HG03575 (cell line): ENCODE measurements at regions not wholly inside any gene's neighbourhood (a gene's known extent, or its start where the extent isn't known, plus 50 kb on each side); places are given as distances from the start of the nearest gene placed in this dataset.

Source experiments
- ATAC-seq: cut with Tn5 transposase; IDR thresholded peaks from one replicate; pipeline ENCODE4 v1.9.1; 2021; ENCODE audit not compliant: unreplicated experiment, insufficient number of reproducible peaks, low FRiP score; ENCODE audit errors: extremely low read depth

DNA sequence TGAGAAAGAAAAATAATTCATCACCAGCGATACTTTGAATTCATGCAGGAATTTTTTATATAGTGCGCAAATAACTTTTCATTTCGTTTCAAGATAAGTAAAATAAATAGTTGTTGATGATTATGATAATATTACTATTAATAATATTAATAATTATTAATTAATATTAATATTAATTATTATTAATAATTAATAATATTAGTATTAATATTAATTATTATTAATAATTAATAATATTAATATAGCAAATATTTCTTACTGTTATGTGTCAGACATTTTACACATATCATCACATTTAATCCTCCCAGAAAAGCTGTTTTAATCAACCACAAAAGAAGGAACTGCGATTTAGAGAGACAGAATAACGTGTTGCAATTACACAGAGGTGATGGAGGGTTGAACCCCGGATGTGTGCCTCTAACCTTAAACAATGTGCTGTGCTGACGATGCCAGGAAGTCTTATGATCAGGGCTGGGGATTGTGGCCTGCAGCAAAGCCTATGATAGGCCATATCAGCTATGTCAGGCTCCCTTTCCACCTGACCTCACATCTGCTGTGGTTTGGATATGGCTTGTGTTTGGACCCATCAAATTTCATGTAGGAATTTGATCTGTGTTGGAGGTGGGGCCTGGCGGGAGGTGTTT, 263.5 kb upstream of the NR2F2 start:
- no peak for ATAC-seq

DNA sequence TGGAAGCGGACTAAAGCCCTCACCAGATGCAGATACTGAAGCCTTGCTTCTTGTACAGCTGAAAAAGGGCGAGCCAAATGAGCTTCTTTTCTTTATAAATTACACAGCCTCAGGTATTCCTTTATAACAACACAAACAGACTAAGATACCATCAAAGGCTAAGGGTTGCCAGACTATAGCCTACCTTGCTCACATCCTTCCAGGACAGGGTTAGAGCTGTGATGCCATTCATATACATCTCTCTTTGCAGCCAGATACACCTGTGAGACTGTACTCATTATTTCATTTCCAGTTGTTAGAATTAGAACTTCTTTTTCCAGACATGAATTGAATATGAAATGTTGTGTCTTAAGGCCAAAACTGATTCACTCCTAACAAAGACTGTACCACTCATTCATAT, 262.8 kb upstream of the NR2F2 start:
- ATAC-seq = no peak

DNA sequence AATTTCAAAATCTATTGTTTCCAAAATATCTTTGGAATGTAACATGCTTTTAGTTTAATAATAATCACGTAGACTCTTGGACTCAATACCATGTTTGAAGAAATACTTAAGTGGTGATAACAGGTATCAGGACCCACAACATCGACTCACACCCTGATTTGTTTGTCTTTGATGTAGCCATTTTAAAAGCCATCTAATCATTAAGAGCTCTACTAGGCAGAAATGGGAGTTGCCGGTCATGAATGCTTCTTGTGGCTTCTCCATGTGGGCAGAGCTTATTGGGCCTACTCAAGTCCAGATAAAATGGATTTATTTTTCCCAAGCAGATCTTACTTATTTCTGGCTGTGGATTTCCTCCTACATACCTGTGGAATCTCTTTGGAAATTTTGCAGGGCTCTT, 261.6 kb upstream of the NR2F2 start:
- no peak for ATAC-seq

GRCh38 chr15:96070636-96071035, 259.9 kb upstream of the NR2F2 start:
- ATAC-seq = no peak

DNA sequence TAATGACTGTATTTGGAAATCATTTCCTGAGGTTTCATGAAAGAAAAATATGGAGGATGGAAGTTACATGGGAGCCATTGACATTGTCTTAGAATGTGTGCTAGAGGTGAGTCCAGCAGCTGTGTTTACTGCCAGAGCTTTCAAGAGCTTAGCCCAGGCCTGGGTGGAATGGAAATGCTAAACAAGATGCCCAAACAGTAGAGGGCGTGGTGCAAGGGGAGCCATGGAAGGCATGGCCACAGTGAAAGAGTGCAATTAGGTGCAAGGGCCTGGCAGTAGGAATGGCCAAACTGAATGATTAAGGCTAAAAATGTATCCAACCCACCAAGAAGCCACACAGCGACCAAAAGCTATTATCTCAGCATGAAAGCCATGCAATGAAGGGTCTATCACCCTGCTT, 257.7 kb upstream of the NR2F2 start:
- no peak for ATAC-seq

- no peak for ATAC-seq
Measured at GRCh38 chr15:96073908-96074307, 256.6 kb upstream of the NR2F2 start.

GRCh38 chr15:96075895-96076294, 254.6 kb upstream of the NR2F2 start:
- ATAC-seq = no peak

DNA sequence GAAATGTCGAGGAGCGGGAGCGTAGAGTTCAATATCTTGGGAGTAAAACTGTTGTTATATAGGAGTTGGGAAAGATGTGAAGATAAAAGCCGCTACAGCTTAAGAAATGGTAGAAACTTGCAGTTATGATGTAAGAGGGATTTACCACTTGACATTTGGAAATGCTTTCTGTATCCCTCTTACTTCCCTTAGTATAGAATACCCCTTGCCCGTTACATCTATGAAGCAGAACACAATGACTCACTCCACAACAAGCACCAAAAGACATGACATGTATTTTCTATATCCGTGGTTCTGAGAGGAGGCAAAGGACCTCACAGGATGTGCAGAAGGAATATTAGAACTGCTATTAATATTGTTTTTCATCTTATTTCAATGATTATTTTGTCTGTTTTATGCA, 254.2 kb upstream of the NR2F2 start:
- ATAC-seq = no peak

- no peak for ATAC-seq
Measured at GRCh38 chr15:96079041-96079440, 251.5 kb upstream of the NR2F2 start.

- no peak for ATAC-seq
Measured at GRCh38 chr15:96079882-96080281, 250.6 kb upstream of the NR2F2 start.

GRCh38 chr15:96086164-96086563, 244.3 kb upstream of the NR2F2 start:
- no peak for ATAC-seq

DNA sequence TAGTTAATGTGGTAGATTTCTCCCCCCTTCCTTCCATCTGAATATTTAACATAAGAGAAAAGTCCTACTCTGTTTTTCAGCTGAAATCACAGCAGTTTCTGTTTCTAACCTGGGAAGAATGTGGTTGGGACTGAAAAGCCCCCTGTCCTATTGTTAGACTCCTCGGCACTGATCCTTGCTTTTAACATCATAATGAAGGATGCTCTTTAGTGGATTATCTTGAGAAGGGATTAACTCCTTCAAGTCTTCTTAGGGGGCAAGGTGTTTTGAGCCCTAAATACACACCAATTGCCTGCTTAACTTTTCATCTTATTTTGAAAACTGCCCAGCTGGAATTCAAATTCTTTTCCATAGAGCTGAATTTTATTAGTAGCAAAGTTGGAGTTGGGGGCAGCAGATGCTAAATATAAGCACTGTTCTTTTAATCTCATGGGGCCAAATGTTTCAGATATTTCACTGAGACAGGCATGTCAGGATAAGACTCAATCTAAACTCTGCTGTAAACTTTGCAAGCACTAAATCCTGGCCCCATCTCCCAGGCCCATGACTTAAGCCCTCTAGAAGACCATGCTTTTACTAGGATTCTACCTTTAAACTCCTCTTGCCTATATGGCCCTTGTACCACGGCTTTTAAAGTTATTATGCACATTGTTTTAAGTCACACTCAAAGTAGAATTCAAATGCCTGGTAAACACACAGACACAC, 243.2 kb upstream of the NR2F2 start:
- ATAC-seq = no peak

- ATAC-seq = no peak
Measured at GRCh38 chr15:96088650-96089049, 241.8 kb upstream of the NR2F2 start.

- ATAC-seq = no peak
Measured at GRCh38 chr15:96089405-96090058, 241.0 kb upstream of the NR2F2 start.

- no peak for ATAC-seq
Measured at GRCh38 chr15:96092186-96092585, 238.3 kb upstream of the NR2F2 start.

DNA sequence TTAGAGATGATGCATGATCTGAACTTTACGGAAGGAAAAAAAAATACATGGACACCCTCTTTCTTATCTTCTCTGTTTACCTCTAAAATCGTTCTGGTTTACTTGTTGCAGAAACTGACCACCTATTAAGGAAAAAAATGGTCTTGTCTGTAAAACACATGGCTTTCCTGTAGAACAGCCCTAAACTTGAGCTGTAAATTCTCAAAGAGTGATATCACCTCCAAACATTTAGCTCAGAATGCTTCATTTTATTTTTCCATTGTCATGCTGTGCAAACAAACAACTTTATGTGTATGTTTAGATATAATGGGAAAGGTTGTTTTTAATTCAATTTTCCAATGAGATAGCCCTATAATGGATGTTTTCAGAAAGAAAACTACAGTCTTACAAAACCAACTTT, 237.4 kb upstream of the NR2F2 start:
- ATAC-seq = no peak

DNA sequence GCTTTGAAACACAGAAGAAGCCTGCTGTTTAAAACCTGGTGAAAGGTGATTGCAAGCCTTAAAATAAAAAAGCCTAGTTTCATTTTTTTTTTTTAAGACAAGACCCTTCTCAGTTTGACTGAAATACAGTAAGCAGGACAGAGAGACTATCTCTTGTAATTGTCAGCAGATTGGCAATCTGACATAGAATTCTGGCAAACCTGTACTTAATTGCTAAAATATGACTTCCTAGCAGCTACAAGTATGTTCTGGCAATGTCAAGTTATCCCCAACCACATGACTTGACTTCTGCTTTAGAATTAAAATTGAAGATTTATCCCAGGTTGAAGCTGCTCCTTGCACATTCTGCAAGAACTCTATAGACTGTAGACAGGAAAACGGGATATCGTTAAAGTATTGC, 232.8 kb upstream of the NR2F2 start:
- ATAC-seq = no peak

- no peak for ATAC-seq
Measured at GRCh38 chr15:96102631-96103030, 227.9 kb upstream of the NR2F2 start.

GRCh38 chr15:96106181-96106580, 224.3 kb upstream of the NR2F2 start:
- ATAC-seq = no peak

- no peak for ATAC-seq
Measured at GRCh38 chr15:96106628-96107027, 223.9 kb upstream of the NR2F2 start.
